ENCODE measurements at regions not wholly inside any gene's neighbourhood (a gene's known extent, or its start where the extent isn't known, plus 50 kb on each side); places are given as distances from the start of the nearest gene placed in this dataset.

DNA sequence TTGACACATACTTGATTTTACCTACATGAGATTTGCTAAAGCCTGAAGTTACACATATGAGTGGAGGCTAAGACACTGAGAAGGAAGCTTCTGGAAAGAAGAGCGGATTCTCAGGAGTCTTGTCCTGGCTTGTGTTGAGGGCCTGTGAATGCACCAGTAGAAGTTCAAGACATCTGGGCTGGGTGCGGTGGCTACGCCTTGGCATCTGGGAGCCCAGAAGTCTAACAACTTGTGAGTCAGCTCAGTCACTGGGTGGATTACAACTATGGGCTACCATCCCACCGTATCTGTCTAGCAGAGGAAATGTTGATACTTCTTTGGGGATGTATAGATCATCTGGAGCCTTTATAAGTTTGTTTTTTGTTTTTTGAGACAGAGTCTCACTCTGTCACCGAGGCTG lies 375.6 kb upstream of the SMIM31 start:
- TF ChIP-seq, protein P1, sequence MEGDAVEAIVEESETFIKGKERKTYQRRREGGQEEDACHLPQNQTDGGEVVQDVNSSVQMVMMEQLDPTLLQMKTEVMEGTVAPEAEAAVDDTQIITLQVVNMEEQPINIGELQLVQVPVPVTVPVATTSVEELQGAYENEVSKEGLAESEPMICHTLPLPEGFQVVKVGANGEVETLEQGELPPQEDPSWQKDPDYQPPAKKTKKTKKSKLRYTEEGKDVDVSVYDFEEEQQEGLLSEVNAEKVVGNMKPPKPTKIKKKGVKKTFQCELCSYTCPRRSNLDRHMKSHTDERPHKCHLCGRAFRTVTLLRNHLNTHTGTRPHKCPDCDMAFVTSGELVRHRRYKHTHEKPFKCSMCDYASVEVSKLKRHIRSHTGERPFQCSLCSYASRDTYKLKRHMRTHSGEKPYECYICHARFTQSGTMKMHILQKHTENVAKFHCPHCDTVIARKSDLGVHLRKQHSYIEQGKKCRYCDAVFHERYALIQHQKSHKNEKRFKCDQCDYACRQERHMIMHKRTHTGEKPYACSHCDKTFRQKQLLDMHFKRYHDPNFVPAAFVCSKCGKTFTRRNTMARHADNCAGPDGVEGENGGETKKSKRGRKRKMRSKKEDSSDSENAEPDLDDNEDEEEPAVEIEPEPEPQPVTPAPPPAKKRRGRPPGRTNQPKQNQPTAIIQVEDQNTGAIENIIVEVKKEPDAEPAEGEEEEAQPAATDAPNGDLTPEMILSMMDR (tag by site-specific recombination; IDR thresholded peaks at IDR 0.05) = no peak
- no peak for TF ChIP-seq KLF7 (tag by site-specific recombination; IDR thresholded peaks at IDR 0.05; ENCODE audit: borderline replicate concordance)
- no peak for TF ChIP-seq ZNF530 (tag by site-specific recombination; IDR thresholded peaks at IDR 0.05; ENCODE audit: low read depth)
- no peak for TF ChIP-seq SP2 (tag by site-specific recombination; IDR thresholded peaks at IDR 0.05)
- TF ChIP-seq, protein P2, sequence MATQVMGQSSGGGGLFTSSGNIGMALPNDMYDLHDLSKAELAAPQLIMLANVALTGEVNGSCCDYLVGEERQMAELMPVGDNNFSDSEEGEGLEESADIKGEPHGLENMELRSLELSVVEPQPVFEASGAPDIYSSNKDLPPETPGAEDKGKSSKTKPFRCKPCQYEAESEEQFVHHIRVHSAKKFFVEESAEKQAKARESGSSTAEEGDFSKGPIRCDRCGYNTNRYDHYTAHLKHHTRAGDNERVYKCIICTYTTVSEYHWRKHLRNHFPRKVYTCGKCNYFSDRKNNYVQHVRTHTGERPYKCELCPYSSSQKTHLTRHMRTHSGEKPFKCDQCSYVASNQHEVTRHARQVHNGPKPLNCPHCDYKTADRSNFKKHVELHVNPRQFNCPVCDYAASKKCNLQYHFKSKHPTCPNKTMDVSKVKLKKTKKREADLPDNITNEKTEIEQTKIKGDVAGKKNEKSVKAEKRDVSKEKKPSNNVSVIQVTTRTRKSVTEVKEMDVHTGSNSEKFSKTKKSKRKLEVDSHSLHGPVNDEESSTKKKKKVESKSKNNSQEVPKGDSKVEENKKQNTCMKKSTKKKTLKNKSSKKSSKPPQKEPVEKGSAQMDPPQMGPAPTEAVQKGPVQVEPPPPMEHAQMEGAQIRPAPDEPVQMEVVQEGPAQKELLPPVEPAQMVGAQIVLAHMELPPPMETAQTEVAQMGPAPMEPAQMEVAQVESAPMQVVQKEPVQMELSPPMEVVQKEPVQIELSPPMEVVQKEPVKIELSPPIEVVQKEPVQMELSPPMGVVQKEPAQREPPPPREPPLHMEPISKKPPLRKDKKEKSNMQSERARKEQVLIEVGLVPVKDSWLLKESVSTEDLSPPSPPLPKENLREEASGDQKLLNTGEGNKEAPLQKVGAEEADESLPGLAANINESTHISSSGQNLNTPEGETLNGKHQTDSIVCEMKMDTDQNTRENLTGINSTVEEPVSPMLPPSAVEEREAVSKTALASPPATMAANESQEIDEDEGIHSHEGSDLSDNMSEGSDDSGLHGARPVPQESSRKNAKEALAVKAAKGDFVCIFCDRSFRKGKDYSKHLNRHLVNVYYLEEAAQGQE (tag by site-specific recombination; IDR thresholded peaks at IDR 0.05) = no peak
- TF ChIP-seq YY2 (tag by site-specific recombination; IDR thresholded peaks at IDR 0.05) = no peak
- no peak for TF ChIP-seq ZNF677 (tag by site-specific recombination; IDR thresholded peaks at IDR 0.05)
- TF ChIP-seq GLIS1 (tag by site-specific recombination; IDR thresholded peaks at IDR 0.05) = no peak
- TF ChIP-seq ZNF660 (tag by site-specific recombination; IDR thresholded peaks at IDR 0.05) = no peak
- TF ChIP-seq, protein P3, sequence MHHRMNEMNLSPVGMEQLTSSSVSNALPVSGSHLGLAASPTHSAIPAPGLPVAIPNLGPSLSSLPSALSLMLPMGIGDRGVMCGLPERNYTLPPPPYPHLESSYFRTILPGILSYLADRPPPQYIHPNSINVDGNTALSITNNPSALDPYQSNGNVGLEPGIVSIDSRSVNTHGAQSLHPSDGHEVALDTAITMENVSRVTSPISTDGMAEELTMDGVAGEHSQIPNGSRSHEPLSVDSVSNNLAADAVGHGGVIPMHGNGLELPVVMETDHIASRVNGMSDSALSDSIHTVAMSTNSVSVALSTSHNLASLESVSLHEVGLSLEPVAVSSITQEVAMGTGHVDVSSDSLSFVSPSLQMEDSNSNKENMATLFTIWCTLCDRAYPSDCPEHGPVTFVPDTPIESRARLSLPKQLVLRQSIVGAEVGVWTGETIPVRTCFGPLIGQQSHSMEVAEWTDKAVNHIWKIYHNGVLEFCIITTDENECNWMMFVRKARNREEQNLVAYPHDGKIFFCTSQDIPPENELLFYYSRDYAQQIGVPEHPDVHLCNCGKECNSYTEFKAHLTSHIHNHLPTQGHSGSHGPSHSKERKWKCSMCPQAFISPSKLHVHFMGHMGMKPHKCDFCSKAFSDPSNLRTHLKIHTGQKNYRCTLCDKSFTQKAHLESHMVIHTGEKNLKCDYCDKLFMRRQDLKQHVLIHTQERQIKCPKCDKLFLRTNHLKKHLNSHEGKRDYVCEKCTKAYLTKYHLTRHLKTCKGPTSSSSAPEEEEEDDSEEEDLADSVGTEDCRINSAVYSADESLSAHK (tag by site-specific recombination; IDR thresholded peaks at IDR 0.05) = no peak
- TF ChIP-seq, protein P4, sequence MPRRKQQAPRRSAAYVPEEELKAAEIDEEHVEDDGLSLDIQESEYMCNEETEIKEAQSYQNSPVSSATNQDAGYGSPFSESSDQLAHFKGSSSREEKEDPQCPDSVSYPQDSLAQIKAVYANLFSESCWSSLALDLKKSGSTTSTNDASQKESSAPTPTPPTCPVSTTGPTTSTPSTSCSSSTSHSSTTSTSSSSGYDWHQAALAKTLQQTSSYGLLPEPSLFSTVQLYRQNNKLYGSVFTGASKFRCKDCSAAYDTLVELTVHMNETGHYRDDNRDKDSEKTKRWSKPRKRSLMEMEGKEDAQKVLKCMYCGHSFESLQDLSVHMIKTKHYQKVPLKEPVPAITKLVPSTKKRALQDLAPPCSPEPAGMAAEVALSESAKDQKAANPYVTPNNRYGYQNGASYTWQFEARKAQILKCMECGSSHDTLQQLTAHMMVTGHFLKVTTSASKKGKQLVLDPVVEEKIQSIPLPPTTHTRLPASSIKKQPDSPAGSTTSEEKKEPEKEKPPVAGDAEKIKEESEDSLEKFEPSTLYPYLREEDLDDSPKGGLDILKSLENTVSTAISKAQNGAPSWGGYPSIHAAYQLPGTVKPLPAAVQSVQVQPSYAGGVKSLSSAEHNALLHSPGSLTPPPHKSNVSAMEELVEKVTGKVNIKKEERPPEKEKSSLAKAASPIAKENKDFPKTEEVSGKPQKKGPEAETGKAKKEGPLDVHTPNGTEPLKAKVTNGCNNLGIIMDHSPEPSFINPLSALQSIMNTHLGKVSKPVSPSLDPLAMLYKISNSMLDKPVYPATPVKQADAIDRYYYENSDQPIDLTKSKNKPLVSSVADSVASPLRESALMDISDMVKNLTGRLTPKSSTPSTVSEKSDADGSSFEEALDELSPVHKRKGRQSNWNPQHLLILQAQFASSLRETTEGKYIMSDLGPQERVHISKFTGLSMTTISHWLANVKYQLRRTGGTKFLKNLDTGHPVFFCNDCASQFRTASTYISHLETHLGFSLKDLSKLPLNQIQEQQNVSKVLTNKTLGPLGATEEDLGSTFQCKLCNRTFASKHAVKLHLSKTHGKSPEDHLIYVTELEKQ (tag by site-specific recombination; IDR thresholded peaks at IDR 0.05; ENCODE audit: borderline replicate concordance) = no peak
